Type B pancreatic cell (in vitro differentiated cells): ENCODE measurements at regions not wholly inside any gene's neighbourhood (a gene's known extent, or its start where the extent isn't known, plus 50 kb on each side); places are given as distances from the start of the nearest gene placed in this dataset.
"Not testable (repeated sequence)": the region's sequence is repeated elsewhere in the genome, so short reads cannot be mapped to it uniquely, and the experiment has no call there.

Experiments
- DNase-seq: peaks from one replicate; pipeline ENCODE4 v3.0.0; 2021; ENCODE audit warnings: mixed read lengths; ENCODE audit not compliant: unreplicated experiment; ENCODE audit errors: extremely low spot score
- H3K27ac Mint-ChIP-seq: 2 replicates; pipeline ENCODE4 v1.8.0; 2021; ENCODE audit warnings: mild to moderate bottlenecking, mixed read lengths
- H3K27me3 Mint-ChIP-seq: 2 replicates; pipeline ENCODE4 v1.8.0; 2021; ENCODE audit warnings: mixed read lengths
- H3K36me3 Mint-ChIP-seq: 2 replicates; pipeline ENCODE4 v1.8.0; 2021; ENCODE audit warnings: mixed read lengths
- H3K4me1 Mint-ChIP-seq: one replicate; pipeline ENCODE4 v1.8.0; 2021; ENCODE audit warnings: mixed read lengths; ENCODE audit not compliant: unreplicated experiment
- H3K4me3 Mint-ChIP-seq: 2 replicates; pipeline ENCODE4 v1.8.0; 2021; ENCODE audit warnings: mild to moderate bottlenecking, mixed read lengths
- H3K9me3 Mint-ChIP-seq: 2 replicates; pipeline ENCODE4 v1.8.0; 2021; ENCODE audit warnings: mixed read lengths
- TF ChIP-seq, protein P1 (sequence below): fragments of 200-600 bp; sonication (generic); conservative IDR thresholded peaks from 2 replicates; pipeline ENCODE4 v1.5.0; 2021; ENCODE audit warnings: antibody characterized with exemption, mild to moderate bottlenecking

DNA sequence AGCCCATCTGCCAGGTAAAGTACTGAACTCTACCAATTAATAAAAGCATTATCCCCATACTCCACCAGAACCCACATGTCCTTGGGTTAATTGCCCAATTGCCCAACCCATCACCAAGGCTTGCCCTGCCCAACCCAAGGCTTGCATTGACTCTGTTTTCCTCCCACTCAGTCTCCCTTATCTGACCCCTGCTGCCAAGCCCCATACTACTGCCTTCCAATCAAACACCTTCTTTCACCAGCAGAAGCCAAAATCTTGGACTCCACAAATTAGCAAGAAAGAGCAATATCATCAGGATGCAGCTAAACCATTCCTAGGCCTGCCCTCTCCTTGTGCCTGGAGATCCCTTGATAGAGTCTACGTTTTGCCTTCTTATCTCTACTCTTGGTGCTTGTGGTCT, 602.9 kb downstream of the NTRK3 start:
- no peak overlapping the region for H3K4me3 Mint-ChIP-seq
- no peak for DNase-seq
- no peaks in the 10 kb centered on the region for H3K9me3 Mint-ChIP-seq
- H3K36me3 Mint-ChIP-seq = no peaks in the 10 kb centered on the region
- H3K27me3 Mint-ChIP-seq = peaks cover 3% of the 10 kb centered on the region
- TF ChIP-seq, protein P1, sequence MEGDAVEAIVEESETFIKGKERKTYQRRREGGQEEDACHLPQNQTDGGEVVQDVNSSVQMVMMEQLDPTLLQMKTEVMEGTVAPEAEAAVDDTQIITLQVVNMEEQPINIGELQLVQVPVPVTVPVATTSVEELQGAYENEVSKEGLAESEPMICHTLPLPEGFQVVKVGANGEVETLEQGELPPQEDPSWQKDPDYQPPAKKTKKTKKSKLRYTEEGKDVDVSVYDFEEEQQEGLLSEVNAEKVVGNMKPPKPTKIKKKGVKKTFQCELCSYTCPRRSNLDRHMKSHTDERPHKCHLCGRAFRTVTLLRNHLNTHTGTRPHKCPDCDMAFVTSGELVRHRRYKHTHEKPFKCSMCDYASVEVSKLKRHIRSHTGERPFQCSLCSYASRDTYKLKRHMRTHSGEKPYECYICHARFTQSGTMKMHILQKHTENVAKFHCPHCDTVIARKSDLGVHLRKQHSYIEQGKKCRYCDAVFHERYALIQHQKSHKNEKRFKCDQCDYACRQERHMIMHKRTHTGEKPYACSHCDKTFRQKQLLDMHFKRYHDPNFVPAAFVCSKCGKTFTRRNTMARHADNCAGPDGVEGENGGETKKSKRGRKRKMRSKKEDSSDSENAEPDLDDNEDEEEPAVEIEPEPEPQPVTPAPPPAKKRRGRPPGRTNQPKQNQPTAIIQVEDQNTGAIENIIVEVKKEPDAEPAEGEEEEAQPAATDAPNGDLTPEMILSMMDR = no peak
- H3K4me1 Mint-ChIP-seq = no peaks in the 10 kb centered on the region
- H3K27ac Mint-ChIP-seq = no peak overlapping the region

DNA sequence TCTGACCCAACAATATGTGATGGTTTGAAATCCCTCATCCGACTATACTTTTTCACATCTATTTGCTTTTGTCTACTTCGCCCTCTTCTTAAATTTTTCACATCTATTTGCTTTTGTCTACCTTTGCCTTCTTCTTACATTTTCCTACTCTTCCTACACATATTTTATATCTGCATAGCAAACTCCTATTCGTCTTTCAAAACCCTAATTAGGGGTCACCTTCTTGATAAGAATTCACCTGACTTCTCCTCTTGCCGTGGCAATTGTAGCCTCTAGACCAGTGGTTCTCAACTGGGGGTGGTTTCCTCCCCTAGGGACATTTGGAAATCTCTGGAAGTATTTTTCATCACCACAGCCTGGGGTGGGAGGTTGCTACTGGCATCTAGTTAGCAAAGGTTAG, 607.4 kb downstream of the NTRK3 start:
- no peak for DNase-seq
- H3K27me3 Mint-ChIP-seq = peaks cover 12% of the 10 kb centered on the region
- H3K4me3 Mint-ChIP-seq = no peak overlapping the region
- no peaks in the 10 kb centered on the region for H3K9me3 Mint-ChIP-seq
- H3K36me3 Mint-ChIP-seq = no peaks in the 10 kb centered on the region
- TF ChIP-seq, protein P1 = no peak
- H3K27ac Mint-ChIP-seq = no peak overlapping the region
- H3K4me1 Mint-ChIP-seq = no peaks in the 10 kb centered on the region

DNA sequence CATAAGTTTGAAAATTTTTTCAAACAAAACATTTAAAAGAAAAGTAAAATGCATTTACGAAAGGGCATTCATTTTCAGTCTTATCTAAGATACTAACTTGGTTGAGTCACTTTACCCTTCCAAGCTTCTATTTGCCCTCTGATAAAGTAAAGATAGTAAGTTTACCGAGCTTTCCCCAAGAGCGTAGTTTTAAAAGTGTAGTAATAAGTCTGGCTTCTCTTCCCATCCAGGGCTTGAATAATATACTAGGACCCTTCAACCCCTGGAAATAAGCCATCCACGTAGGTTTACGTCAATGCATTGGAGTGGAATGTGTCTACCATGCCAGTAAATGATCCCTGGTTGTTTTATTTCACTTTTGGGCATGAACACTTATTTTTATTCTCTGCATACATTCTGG, 608.3 kb downstream of the NTRK3 start:
- DNase-seq = no peak
- H3K27ac Mint-ChIP-seq = no peak overlapping the region
- TF ChIP-seq, protein P1 = no peak
- H3K4me3 Mint-ChIP-seq = no peak overlapping the region
- H3K36me3 Mint-ChIP-seq = no peaks in the 10 kb centered on the region
- no peaks in the 10 kb centered on the region for H3K4me1 Mint-ChIP-seq
- H3K9me3 Mint-ChIP-seq = no peaks in the 10 kb centered on the region
- H3K27me3 Mint-ChIP-seq = peaks cover 20% of the 10 kb centered on the region

DNA sequence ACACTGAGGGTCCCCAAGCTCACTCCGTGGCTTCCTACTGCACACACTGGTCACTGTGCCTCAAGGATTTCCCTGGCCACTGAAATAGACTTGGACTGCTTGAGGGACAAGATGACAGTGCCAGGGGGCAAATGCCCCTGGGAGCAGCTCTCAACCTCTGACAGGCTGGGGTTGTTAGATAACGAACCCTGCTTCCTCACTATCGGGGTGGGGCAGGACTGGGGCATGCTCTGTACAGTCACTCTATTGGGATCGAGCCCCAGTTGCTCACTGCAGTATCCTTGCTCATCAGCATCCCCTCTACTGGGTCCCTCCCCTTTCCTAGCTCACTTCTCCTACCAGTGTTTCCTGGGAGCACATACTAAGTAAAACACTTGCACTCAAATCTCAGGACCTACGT, 610.8 kb downstream of the NTRK3 start:
- no peaks in the 10 kb centered on the region for H3K4me1 Mint-ChIP-seq
- H3K27me3 Mint-ChIP-seq = peaks cover 23% of the 10 kb centered on the region
- no peaks in the 10 kb centered on the region for H3K36me3 Mint-ChIP-seq
- TF ChIP-seq, protein P1 = no peak
- H3K4me3 Mint-ChIP-seq = no peak overlapping the region
- no peaks in the 10 kb centered on the region for H3K9me3 Mint-ChIP-seq
- no peak overlapping the region for H3K27ac Mint-ChIP-seq
- no peak for DNase-seq

DNA sequence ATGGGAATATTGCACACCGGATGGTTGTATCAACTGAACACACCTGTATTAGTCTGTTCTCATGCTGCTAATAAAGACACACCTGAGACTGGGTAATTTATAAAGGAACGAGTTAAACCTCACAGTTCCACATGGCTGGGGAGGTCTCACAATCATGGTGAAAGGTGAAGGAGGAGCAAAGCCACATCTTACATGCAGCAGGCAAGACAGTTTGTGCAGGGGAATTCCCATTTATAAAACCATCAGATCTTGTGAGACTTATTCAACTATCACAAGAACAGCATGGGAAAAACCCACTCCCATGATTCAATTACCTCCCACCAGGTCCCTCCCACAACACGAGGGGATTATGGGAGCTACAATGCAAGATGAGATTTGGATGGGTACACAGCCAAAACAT, 613.5 kb downstream of the NTRK3 start:
- H3K36me3 Mint-ChIP-seq, H3K27ac Mint-ChIP-seq, H3K4me3 Mint-ChIP-seq, H3K4me1 Mint-ChIP-seq, DNase-seq, H3K9me3 Mint-ChIP-seq: not testable (repeated sequence)
- peaks cover 15% of the 10 kb centered on the region for H3K27me3 Mint-ChIP-seq

DNA sequence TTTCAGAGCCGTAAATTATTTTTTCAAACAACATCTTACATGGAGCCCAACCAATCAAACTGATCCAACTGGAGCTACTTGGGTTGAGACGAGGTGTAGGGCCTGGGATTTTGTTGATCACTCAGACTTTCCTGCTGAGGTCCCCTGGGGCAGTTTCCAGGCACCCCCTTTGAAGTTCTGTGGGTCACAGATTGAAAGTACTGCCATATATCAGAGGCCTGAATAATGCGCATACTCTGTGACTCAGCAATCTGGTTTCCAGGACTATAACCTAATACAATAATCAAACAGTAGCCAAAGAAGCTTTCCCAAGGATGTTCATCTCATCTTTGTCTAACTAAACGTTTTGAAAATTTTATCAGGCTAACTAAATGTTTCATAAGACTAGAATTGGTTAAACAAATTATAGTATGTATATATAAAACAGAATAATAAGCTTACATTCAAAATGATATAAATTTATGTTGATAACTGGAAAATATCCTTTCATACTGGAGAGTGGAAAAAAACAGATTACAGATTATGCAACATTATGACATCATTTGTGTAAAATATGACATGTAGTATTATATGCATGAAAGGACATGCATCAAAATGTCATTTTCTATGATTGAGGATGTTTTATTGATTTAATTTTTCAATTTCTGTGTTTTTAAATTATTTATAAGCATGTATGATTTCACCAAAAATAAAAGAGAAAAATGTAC, 617.1 kb downstream of the NTRK3 start:
- no peak for DNase-seq
- Mint-ChIP-seq H3K4me1 (no peaks in the 10 kb centered on the region), H3K27ac (no peak overlapping the region), H3K27me3 (peaks cover 20% of the 10 kb centered on the region), H3K9me3 (no peaks in the 10 kb centered on the region), H3K36me3 (no peaks in the 10 kb centered on the region), H3K4me3 (no peak overlapping the region)
- TF ChIP-seq, protein P1 = no peak
